Activated CD4-positive, alpha-beta memory T cell treated with anti-CD3 and anti-CD28 coated beads for 36 hours (primary cell): ENCODE measurements at regions not wholly inside any gene's neighbourhood (a gene's known extent, or its start where the extent isn't known, plus 50 kb on each side); places are given as distances from the start of the nearest gene placed in this dataset.

Source experiments
- CTCF ChIA-PET: fragments of 350-600 bp; sonication (Branson Sonifier 250); formaldehyde crosslinking; loops from one replicate; lab custom pipeline; 2021; ENCODE audit warnings: antibody characterized with exemption, inconsistent platforms; lab: Charles Lee
- POLR2A ChIA-PET: fragments of 350-600 bp; sonication (Branson Sonifier 250); formaldehyde crosslinking; loops from one replicate; lab custom pipeline; 2021; ENCODE audit warnings: antibody characterized with exemption; lab: Charles Lee
- DNase-seq: peaks from one replicate; pipeline ENCODE4 v3.0.0-alpha.2; 2020
- H3K27ac Mint-ChIP-seq: one replicate; pipeline ENCODE4 v1.8.0; 2021; ENCODE audit warnings: mixed read lengths
- H3K27me3 Mint-ChIP-seq: one replicate; pipeline ENCODE4 v1.8.0; 2021; ENCODE audit warnings: mixed read lengths
- H3K36me3 Mint-ChIP-seq: one replicate; pipeline ENCODE4 v1.8.0; 2021; ENCODE audit warnings: mixed read lengths
- H3K4me1 Mint-ChIP-seq: one replicate; pipeline ENCODE4 v1.8.0; 2021; ENCODE audit warnings: low read depth, mixed read lengths
- H3K4me3 Mint-ChIP-seq: one replicate; pipeline ENCODE4 v1.8.0; 2021; ENCODE audit warnings: mild to moderate bottlenecking, mixed read lengths
- H3K9me3 Mint-ChIP-seq: one replicate; pipeline ENCODE4 v1.8.0; 2021; ENCODE audit warnings: mixed read lengths
- intact Hi-C: fragments of 100-400 bp; cut with micrococcal nuclease; formaldehyde crosslinking; loops from one replicate; pipeline ENCODE4 v1.15.1; 2023

DNA sequence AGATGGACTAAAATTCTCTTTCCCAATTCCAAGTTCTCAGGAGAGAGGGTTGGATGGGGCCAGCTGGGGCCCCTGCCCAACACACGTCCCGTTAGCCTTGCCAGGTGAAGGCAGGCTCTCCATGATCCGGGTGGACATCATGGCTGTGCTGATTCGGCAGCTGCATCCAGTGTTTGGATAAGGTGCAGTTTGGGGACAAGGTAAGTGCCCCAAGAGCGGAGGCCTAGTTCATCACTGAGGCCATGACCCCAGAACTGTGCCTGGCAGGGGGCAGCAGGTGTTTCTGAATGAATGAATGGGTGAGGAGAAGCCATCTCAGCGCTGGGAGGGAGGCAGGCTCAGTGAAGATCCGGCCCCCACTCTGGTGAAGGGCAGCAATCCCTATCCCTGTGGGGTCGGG lies 520.4 kb downstream of the TBC1D22A start:
- ChIA-PET POLR2A (no interaction called here), CTCF (no interaction called here)
- Mint-ChIP-seq H3K9me3 (no peaks in the 10 kb centered on the region), H3K27me3 (peaks cover 2% of the 10 kb centered on the region), H3K27ac (no peak overlapping the region), H3K4me3 (no peak overlapping the region), H3K36me3 (no peaks in the 10 kb centered on the region), H3K4me1 (no peaks in the 10 kb centered on the region)
- intact Hi-C loops: no loop called here
- no peak for DNase-seq

GRCh38 chr22:47282366-47282765 lies 519.9 kb downstream of the TBC1D22A start:
- POLR2A ChIA-PET: no interaction called here
- no peak for DNase-seq
- H3K4me3 Mint-ChIP-seq: no peak overlapping the region
- H3K4me1 Mint-ChIP-seq: no peaks in the 10 kb centered on the region
- intact Hi-C loops: no loop called here
- no peaks in the 10 kb centered on the region for H3K9me3 Mint-ChIP-seq
- no peaks in the 10 kb centered on the region for H3K27me3 Mint-ChIP-seq
- H3K36me3 Mint-ChIP-seq: no peaks in the 10 kb centered on the region
- no peak overlapping the region for H3K27ac Mint-ChIP-seq
- CTCF ChIA-PET: no interaction called here

DNA sequence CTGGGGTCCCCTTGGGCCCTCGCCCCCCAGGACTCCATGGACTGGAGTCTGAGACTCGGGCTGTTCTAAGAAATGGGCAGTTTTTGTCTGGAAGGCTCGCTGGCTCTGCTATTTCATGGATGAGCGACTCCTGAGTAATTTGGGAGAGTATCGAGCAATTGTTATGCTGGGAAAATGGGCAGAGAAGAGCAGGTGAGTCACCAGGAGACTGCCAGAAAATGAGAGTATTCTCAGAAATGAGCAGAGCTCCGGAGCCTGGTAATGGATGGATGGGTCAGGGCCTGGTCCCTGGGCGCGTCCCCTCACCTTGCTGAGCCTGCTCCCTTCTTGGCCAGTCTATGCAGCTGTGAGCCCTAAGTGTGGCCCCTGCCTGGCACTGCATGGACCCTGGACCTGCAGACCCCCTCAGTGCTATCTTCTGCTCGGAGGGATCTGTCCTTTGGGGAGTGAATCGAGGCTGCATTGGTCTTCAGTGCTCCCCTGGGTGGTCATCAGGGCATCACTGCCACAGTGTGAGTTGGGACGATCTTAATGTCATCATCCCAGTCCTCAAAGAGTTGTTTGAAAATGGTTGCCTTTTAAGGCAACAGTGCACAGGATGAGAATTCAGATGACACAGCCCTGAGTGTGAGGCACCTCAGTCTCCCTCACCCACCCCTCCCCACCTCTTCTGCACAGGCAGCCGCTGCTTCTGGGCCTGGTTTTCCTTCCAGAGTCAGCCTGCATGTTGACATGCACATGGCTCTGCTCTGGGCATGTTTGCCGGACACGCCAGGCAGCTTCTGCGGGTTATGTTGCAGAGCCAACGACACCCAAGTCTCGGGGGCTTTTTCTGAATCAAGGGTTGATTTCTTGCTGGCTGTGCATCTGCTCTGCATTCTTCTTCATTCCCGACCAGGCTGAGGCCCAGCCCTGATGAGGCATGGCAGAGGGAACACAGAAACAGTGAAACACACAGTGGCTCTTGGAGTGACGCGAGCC lies 519.0 kb downstream of the TBC1D22A start:
- intact Hi-C loops: no loop called here
- Mint-ChIP-seq H3K36me3 (no peaks in the 10 kb centered on the region), H3K9me3 (no peaks in the 10 kb centered on the region), H3K4me3 (no peak overlapping the region), H3K27ac (no peak overlapping the region), H3K4me1 (no peaks in the 10 kb centered on the region), H3K27me3 (peaks cover 3% of the 10 kb centered on the region)
- CTCF ChIA-PET: no interaction called here
- DNase-seq: no peak
- POLR2A ChIA-PET: interaction anchor here (0.9 kb wide), 1 partner anchor 17 kb away, joined by 3 read pairs; no protein-coding TSS in a partner anchor

- no peak for DNase-seq
- H3K27me3 Mint-ChIP-seq: peaks cover 3% of the 10 kb centered on the region
- H3K27ac Mint-ChIP-seq: no peak overlapping the region
- intact Hi-C loops: no loop called here
- H3K4me3 Mint-ChIP-seq: no peak overlapping the region
- no peaks in the 10 kb centered on the region for H3K4me1 Mint-ChIP-seq
- H3K9me3 Mint-ChIP-seq: no peaks in the 10 kb centered on the region
- CTCF ChIA-PET: no interaction called here
- H3K36me3 Mint-ChIP-seq: no peaks in the 10 kb centered on the region
- POLR2A ChIA-PET: interaction anchor here (0.9 kb wide), 1 partner anchor 15 kb away, joined by 3 read pairs; no protein-coding TSS in a partner anchor
Observed at GRCh38 chr22:47280301-47280700, 517.9 kb downstream of the TBC1D22A start.

DNA sequence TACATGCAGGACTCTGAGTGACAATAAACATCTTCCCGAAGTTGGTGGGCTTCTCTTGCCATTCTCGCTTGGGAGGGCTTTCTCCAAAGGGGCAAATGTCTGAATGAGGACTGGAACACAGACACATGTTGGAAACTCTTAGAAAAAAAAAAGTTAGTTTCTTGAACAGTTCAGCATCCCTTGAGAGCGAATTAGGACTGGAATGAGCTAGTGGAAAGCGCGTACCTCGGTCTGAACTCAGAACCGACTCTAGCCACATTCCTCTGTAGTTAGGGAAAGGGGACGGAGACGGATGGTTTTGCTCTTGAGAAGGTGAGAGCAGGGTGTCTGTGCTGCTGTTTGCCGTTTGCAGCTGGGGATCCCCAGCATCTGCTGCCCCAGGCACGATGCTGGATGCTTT lies 517.3 kb downstream of the TBC1D22A start:
- no peaks in the 10 kb centered on the region for H3K4me1 Mint-ChIP-seq

GRCh38 chr22:47279337-47279736 lies 516.9 kb downstream of the TBC1D22A start:
- Mint-ChIP-seq H3K27me3 (peaks cover 3% of the 10 kb centered on the region), H3K4me1 (no peaks in the 10 kb centered on the region), H3K4me3 (no peak overlapping the region), H3K9me3 (no peaks in the 10 kb centered on the region), H3K36me3 (no peaks in the 10 kb centered on the region), H3K27ac (no peak overlapping the region)
- intact Hi-C loops: no loop called here
- DNase-seq: no peak
- POLR2A ChIA-PET: no interaction called here
- CTCF ChIA-PET: no interaction called here

More for the DNA sequence above, 517.3 kb downstream of the TBC1D22A start:
- ChIA-PET CTCF (no interaction called here), POLR2A (no interaction called here)
- H3K4me3 Mint-ChIP-seq: no peak overlapping the region
- H3K27me3 Mint-ChIP-seq: peaks cover 3% of the 10 kb centered on the region
- no peak overlapping the region for H3K27ac Mint-ChIP-seq
- intact Hi-C loops: no loop called here
- no peaks in the 10 kb centered on the region for H3K36me3 Mint-ChIP-seq
- no peak for DNase-seq
- no peaks in the 10 kb centered on the region for H3K9me3 Mint-ChIP-seq

DNA sequence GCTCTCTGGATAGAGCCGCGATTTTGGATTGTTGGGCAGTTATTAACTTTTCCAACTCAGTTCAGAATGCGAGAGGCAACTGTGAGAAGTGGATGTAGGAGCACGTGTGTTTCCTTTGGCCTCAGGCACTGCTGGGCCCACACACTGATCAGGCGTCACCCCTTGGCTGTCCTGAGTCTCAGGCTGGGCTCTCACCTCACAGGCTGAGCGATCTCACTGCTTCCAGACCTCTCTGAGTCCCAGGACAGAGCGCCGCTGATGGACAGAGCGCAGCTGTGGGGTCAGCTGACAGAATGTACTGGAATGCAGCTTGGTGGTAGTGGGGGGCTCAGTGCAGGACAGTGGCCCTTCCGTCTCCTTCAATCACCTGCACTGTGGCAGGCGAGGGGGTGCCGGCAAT lies 516.2 kb downstream of the TBC1D22A start:
- Mint-ChIP-seq H3K4me3 (no peak overlapping the region), H3K36me3 (no peaks in the 10 kb centered on the region), H3K4me1 (no peaks in the 10 kb centered on the region), H3K27me3 (peaks cover 3% of the 10 kb centered on the region), H3K9me3 (no peaks in the 10 kb centered on the region), H3K27ac (no peak overlapping the region)
- no peak for DNase-seq
- CTCF ChIA-PET: no interaction called here
- intact Hi-C loops: no loop called here
- POLR2A ChIA-PET: no interaction called here

DNA sequence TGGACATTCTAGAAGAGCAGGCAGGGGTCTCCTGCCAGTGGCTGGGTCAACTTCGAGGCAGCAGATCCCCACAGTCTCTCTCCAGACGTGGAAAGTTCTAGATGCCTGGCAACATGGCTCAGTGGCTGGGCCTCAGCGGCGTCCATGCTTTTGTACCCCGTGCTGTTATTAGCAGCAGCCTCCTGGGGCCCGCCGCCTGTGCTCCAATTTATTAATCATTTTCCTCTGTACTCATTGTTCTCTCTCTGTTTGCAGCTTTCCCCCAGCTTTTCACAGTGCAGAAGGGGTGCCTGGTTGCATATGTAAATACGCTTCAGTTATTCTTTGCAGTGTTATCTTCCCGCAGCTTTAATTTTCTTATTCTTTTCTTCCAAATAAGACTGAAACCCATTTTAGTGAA lies 515.1 kb downstream of the TBC1D22A start:
- CTCF ChIA-PET: no interaction called here
- POLR2A ChIA-PET: no interaction called here
- no peak for DNase-seq

DNA sequence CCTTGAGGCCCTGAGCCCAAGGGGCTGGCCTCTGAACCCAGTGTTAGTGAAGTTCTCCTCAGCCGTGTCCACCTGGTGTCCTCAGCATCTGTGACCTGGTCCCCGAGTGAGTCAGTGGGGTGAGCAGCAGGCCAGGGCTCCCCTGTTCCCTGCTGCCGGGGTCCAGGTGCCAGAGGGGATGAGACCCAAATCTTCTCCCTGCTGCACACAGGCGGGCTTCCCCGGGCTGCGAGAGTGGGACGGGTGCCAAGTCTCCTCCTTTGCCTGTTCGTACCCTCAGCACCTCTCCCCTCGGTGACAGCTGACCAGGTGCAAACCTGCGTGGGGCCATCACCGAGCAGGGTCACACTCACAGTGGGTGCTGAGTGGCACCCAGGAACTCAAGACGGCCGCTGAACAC lies 514.5 kb downstream of the TBC1D22A start:
- intact Hi-C loops: no loop called here
- POLR2A ChIA-PET: no interaction called here

More for the DNA sequence above, 515.1 kb downstream of the TBC1D22A start:
- intact Hi-C loops: no loop called here
- no peaks in the 10 kb centered on the region for H3K4me1 Mint-ChIP-seq
- H3K27me3 Mint-ChIP-seq: peaks cover 3% of the 10 kb centered on the region
- no peak overlapping the region for H3K4me3 Mint-ChIP-seq
- H3K27ac Mint-ChIP-seq: no peak overlapping the region
- no peaks in the 10 kb centered on the region for H3K9me3 Mint-ChIP-seq
- no peaks in the 10 kb centered on the region for H3K36me3 Mint-ChIP-seq

DNA sequence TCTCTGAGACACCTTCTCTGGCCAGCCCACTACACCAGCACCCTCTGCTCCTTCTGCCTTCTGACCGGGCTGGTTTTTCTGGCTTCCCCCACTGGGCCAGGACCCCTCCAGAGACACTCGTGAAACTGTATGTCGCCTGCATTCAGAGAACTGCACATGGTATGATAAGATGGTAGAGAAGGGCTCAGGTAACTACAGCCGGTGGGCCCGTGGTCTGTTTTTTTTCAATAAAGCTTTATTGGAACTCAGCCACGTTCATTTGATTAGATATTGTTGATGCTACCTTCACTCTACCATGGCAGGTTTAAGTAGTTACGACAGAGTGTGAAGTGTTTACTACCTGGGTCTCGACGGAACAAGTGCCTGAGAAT lies 514.0 kb downstream of the TBC1D22A start:
- Mint-ChIP-seq H3K36me3 (no peaks in the 10 kb centered on the region), H3K27ac (no peak overlapping the region)

More for the DNA sequence above, 514.5 kb downstream of the TBC1D22A start:
- Mint-ChIP-seq H3K4me1 (no peaks in the 10 kb centered on the region), H3K4me3 (no peak overlapping the region), H3K9me3 (no peaks in the 10 kb centered on the region), H3K27ac (no peak overlapping the region), H3K36me3 (no peaks in the 10 kb centered on the region), H3K27me3 (peaks cover 3% of the 10 kb centered on the region)
- CTCF ChIA-PET: no interaction called here
- DNase-seq: no peak

GRCh38 chr22:47275605-47276449 lies 513.4 kb downstream of the TBC1D22A start:
- Mint-ChIP-seq H3K9me3 (no peaks in the 10 kb centered on the region), H3K27me3 (peaks cover 3% of the 10 kb centered on the region), H3K4me3 (no peak overlapping the region), H3K27ac (no peak overlapping the region), H3K4me1 (no peaks in the 10 kb centered on the region), H3K36me3 (no peaks in the 10 kb centered on the region)
- POLR2A ChIA-PET: no interaction called here
- CTCF ChIA-PET: no interaction called here
- intact Hi-C loops: no loop called here
- DNase-seq: no peak

More for the DNA sequence above, 514.0 kb downstream of the TBC1D22A start:
- intact Hi-C loops: no loop called here
- DNase-seq: no peak
- ChIA-PET POLR2A (no interaction called here), CTCF (no interaction called here)
- peaks cover 3% of the 10 kb centered on the region for H3K27me3 Mint-ChIP-seq
- H3K4me3 Mint-ChIP-seq: no peak overlapping the region
- H3K4me1 Mint-ChIP-seq: no peaks in the 10 kb centered on the region
- H3K9me3 Mint-ChIP-seq: no peaks in the 10 kb centered on the region

DNA sequence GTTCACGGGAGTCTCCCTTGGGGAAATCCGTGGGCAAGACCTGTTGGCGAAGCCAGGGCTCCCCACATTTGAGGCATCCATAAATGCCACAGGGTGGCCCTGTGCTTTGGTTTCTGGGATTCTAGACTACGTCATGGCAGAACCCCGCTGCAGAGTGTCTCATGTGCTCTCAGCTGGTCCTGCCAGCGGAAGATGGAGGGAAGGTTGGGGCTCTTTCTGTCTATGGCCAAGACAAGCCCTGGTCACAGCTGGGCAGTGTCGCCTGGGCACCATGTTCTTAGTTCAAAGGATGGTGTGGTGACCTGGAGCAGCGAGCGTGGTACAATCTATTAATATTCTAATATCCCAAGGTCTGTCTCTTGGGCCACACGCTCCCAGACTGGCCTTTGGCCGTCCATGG lies 511.7 kb downstream of the TBC1D22A start:
- Mint-ChIP-seq H3K27me3 (peaks cover 3% of the 10 kb centered on the region), H3K27ac (no peak overlapping the region), H3K4me3 (no peak overlapping the region), H3K4me1 (no peaks in the 10 kb centered on the region), H3K9me3 (no peaks in the 10 kb centered on the region), H3K36me3 (no peaks in the 10 kb centered on the region)
- intact Hi-C loops: no loop called here
- no peak for DNase-seq
- CTCF ChIA-PET: interaction anchor here (1.2 kb wide), 1 partner anchor 10 kb away, joined by 3 read pairs; no protein-coding TSS in a partner anchor
- POLR2A ChIA-PET: no interaction called here
